GM19324 (cell line): ENCODE measurements at regions not wholly inside any gene's neighbourhood (a gene's known extent, or its start where the extent isn't known, plus 50 kb on each side); places are given as distances from the start of the nearest gene placed in this dataset.

ENCODE experiments used
- ATAC-seq: cut with Tn5 transposase; IDR thresholded peaks from one replicate; pipeline ENCODE4 v1.9.1; 2021; ENCODE audit warnings: mild to moderate bottlenecking, moderate library complexity; ENCODE audit not compliant: unreplicated experiment, low FRiP score

- ATAC-seq, result no peak
These were observed 874.1 kb downstream of the GRM8 start for GRCh38 chr7:126378642-126379041.

- ATAC-seq, result no peak
These were observed 882.6 kb downstream of the GRM8 start for GRCh38 chr7:126370038-126370668.

GRCh38 chr7:126362746-126363145 lies 890.0 kb downstream of the GRM8 start:
- no peak for ATAC-seq

GRCh38 chr7:126361183-126361582 lies 891.6 kb downstream of the GRM8 start:
- no peak for ATAC-seq

- ATAC-seq, result no peak
These were observed 912.9 kb downstream of the GRM8 start for GRCh38 chr7:126339813-126340212.

- ATAC-seq, result no peak
These were observed 947.1 kb downstream of the GRM8 start for GRCh38 chr7:126305671-126306070.

- ATAC-seq, result no peak
These were observed 948.8 kb downstream of the GRM8 start for GRCh38 chr7:126303926-126304325.

GRCh38 chr7:126302639-126303038 lies 950.1 kb downstream of the GRM8 start:
- no peak for ATAC-seq

- ATAC-seq, result no peak
These were observed 966.4 kb downstream of the GRM8 start for GRCh38 chr7:126286317-126286716.

GRCh38 chr7:126236261-126236660 lies 1016.5 kb downstream of the GRM8 start:
- ATAC-seq, result no peak

GRCh38 chr7:126228356-126229061 lies 1024.2 kb downstream of the GRM8 start:
- no peak for ATAC-seq

GRCh38 chr7:126227643-126228042 lies 1025.1 kb downstream of the GRM8 start:
- no peak for ATAC-seq

- ATAC-seq, result no peak
These were observed 1025.7 kb downstream of the GRM8 start for GRCh38 chr7:126227055-126227454.

GRCh38 chr7:126223729-126224128 lies 1029.0 kb downstream of the GRM8 start:
- ATAC-seq, result no peak

GRCh38 chr7:126222782-126223181 lies 1030.0 kb downstream of the GRM8 start:
- ATAC-seq, result no peak

- ATAC-seq, result no peak
These were observed 1037.0 kb downstream of the GRM8 start for GRCh38 chr7:126215785-126216184.

GRCh38 chr7:126213876-126214275 lies 1038.9 kb downstream of the GRM8 start:
- ATAC-seq, result no peak

- ATAC-seq, result no peak
These were observed 1040.9 kb downstream of the GRM8 start for GRCh38 chr7:126211875-126212274.

- peak; percentile 34 for ATAC-seq
These were observed 1042.0 kb downstream of the GRM8 start for GRCh38 chr7:126210707-126211106.

- no peak for ATAC-seq
These were observed 1049.6 kb downstream of the GRM8 start for GRCh38 chr7:126203185-126203584.

- no peak for ATAC-seq
These were observed 1050.6 kb downstream of the GRM8 start for GRCh38 chr7:126202177-126202576.

GRCh38 chr7:126185959-126186580 lies 1066.7 kb downstream of the GRM8 start:
- no peak for ATAC-seq
